Hypothalamus (tissue), 51 donors: ENCODE measurements at regions not wholly inside any gene's neighbourhood (a gene's known extent, or its start where the extent isn't known, plus 50 kb on each side); places are given as distances from the start of the nearest gene placed in this dataset.
A peak's percentile ranks its signal among the peaks of the same experiment; 100 is the strongest.
"Not testable (repeated sequence)": the region's sequence is repeated elsewhere in the genome, so short reads cannot be mapped to it uniquely, and the experiment has no call there.

ENCODE experiments used
- DNase-seq, 51 donors: peaks; one replicate each; lab custom pipeline; 2025; lab: John Stamatoyannopoulos, UW

GRCh38 chr1:230591678-230592077 lies 50.6 kb upstream of the COG2 start:
- DNase-seq: no peak

GRCh38 chr1:230589951-230590350 lies 52.3 kb upstream of the COG2 start:
- DNase-seq: no peak

DNA sequence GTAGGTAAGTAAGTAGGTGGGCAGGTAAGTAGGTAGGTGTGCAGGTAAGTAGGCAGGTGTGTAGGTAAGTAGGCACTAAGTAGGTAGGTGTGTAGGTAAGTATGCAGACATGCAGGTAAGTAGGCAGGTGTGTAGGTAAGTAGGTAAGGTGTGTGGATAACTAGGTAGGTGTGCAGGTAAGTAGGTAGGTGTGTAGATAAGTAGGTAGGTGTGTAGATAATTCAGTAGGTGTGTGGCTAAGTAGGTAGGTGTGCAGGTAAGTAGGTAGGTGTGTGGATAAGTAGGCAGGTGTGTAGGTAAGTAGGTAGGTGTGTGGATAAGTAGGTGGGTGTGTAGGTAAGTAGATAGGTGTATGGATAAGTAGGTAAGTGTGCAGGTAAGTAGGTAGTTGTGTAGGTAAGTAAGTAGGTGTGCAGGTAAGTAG lies 53.9 kb upstream of the COG2 start:
- DNase-seq: no peak

- no peak for DNase-seq
Observed at GRCh38 chr1:230587061-230587460, 55.2 kb upstream of the COG2 start.

- DNase-seq: no peak
Observed at GRCh38 chr1:230584660-230585059, 57.6 kb upstream of the COG2 start.

DNA sequence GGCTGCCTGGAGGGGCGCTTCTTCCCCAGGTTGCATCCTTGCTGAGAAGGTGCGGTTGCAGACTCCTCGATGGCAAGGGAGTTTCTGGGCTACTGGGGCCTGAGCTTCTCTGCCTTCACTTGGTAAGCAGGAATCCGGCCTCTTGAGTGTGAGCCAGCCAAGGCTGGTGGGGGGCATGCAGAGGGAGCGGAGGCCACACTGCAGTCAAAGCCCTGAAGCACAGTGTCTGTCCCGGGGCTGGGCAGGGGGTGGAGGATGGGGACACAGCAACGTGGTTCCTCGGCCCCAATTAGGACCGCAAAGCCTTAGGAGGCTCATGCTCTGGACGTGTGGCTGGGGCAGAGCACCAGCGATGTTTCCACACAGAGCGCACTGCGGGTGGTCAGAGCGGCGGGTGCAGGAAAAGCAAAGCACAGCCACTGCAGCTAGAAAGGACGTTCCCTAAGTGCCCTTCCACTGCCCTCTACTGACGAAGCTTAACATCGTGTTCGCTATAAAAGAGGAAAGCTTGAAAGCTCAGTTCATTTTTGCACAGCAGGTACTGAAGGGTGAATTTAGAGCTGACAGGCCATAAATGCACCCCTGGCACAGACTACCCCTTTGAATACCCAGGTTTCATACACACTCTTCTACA lies 60.7 kb upstream of the COG2 start:
- no peak for DNase-seq

GRCh38 chr1:230578616-230579015 lies 63.7 kb upstream of the COG2 start:
- DNase-seq: no peak

- no peak for DNase-seq
Observed at GRCh38 chr1:230577537-230577936, 64.7 kb upstream of the COG2 start.

GRCh38 chr1:230575886-230576500 lies 66.3 kb upstream of the COG2 start:
- DNase-seq: no peak

DNA sequence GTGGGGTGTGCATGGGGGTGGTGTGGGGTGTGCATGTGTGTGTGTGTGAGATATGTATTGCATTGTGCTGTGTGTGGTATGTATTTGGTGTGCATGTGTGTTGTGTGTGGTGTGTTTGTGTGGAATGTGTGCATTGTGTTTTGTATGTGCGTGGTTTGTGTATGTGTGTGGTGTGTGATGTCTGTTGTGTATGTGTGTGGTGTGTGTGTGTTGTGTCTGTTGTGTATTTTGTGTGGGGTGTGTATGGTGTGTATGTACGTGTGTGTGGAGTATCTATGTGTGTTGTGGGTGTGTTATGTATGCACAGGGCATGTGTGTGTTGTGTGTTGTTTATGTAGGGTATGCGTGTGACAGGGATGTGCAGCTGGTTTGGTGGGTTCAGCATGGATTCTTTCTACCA lies 67.8 kb upstream of the COG2 start:
- no peak for DNase-seq

DNA sequence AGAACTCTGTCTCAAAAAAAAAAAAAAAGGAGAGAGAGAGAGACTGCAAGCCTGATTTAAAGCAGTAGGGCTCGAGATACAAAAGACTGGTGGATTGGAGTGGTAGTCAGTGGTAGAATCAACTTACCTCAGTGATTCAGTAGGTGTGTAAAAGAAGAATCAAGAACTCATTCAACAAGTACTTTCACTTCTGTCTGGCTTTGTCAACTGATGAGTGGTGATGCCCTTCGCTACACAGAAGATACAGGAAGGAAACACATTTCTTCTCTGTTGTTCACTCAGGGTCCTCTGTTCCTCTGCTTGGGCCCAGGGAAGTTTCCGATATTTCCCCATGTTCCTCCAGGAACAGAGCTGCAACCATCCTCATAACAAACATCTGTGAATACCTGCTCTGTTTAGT lies 68.6 kb upstream of the COG2 start:
- DNase-seq: no peak

GRCh38 chr1:230572121-230573105 lies 69.9 kb upstream of the COG2 start:
- peak in 1 of 51 donors; percentile 8 for DNase-seq

DNA sequence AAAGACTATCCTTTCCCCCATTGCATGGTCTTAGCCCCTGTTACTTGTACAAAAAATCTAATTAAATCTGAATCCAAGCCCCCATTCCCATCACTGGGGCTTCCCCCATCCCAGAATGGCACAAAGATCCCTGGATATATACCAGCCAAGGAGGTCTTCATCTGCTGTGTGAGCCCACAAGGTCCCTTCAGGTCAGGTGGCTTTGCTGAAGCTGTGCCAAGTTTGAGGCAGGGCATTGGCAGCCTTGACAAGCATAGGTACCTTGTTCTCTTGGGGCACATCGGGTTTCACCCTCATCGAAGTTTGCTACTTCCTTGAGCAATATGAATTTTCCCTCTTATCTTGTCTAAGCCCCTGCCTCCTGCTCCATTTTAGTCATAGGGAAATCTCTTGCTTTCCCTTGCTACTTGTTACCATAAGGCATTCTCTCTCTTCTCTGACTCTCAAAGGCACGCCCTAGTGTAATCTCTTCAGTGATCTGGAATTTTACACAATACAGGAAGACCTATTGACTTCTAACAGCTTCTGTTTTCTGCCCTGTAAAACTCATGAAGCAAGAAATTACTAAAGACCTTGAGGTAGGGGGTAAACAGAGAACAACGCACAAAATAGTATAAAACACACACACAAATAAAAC lies 71.4 kb upstream of the COG2 start:
- DNase-seq: no peak

DNA sequence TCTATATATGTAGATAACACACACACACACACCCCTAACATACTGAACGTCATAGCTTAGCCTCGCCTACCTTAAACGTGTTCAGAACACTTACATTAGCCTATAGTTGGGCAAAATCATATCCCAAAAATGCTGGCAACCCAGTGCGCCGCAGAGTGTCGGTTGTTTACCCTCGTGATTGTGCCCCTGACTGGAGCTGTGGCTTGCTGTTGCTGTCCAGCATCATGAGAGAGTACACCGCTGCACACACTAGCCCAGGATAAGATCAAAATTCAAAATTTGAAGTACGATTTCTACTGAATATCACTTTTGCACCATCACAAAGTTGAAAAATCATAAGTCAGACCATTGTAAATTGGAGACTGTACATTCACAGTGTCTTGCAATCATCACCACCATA lies 73.1 kb upstream of the COG2 start:
- no peak for DNase-seq

DNA sequence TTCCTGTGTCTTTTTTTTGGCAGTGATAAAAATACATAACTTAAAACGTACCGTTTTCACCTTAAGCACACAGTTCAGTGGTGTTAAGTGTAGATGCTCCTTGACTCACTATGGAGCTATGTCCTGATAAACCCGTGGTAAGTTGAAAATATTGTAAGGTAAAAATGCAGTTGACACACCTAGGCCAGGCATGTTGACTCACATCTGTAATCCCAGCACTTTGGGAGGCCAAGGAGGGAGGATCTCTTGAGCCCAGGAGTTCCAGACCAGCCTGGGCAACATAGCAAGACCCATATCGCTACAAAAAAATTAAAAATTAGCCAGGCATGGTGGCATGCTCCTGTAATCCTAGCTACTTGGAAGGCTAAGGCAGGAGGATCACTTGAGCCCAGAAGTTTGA lies 73.6 kb upstream of the COG2 start:
- DNase-seq: no peak

- DNase-seq: peak in 1 of 51 donors; percentile 39
Observed at GRCh38 chr1:230568008-230568407, 74.3 kb upstream of the COG2 start.

DNA sequence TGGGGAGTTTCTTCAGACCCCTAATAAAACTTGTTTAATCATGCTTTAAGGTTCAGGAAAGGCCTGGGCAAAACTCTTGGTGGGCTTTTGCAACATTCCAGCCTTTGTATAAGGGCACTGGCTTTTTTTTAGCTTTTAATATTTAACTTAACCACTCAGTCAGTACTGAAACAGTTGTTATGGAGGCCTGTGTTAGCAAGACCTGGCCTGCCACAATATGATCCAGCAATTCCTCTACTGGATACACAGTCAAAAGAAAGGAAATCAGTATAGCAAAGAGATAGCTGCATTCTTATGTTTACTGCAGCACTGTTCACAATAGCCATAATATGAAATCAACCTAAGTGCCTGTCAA lies 75.1 kb upstream of the COG2 start:
- DNase-seq: no peak

GRCh38 chr1:230566532-230567220 lies 75.6 kb upstream of the COG2 start:
- DNase-seq: not testable (repeated sequence)

- no peak for DNase-seq
Observed at GRCh38 chr1:230565141-230565540, 77.1 kb upstream of the COG2 start.

DNA sequence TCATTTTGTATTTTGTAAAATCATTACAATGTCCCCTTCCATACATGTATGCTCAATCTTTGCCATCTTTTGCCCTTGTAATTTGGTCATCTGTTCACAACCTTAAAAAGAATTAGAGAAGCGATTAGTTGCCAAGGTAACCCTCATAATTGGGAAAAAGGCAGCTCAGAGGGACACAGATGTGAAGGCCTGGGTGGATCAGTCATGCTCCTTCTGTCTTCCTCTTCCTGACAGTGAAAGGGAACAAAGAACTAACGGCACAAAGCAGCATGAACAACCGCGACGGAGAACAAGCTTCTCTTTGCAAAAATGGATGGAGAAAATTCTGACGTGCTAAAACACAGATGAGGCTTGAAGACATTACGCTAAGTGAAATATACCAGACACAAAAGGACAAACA lies 78.7 kb upstream of the COG2 start:
- no peak for DNase-seq

DNA sequence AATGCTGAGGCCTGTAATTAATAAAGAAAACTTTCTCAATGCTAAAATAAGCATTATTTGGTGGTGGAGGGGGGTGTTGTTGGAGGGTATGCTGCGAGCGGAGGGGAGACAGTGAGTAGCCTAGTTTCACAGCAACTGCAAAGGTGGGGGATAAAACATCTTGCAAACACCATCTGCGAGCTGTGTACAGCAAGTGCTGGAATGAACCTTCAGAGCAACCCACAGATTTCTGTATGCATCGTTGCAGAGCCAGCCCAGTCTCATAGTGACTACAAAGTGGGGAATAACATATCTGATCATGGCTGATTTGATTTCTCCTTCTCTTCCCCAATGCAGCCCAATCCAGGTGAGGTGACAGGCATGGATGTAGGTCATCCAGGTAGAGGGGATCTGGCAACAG lies 80.7 kb upstream of the COG2 start:
- no peak for DNase-seq
